Tibial artery (tissue), 4 donors: ENCODE measurements at regions not wholly inside any gene's neighbourhood (a gene's known extent, or its start where the extent isn't known, plus 50 kb on each side); places are given as distances from the start of the nearest gene placed in this dataset.

Source experiments
- DNase-seq, 2 donors: peaks; one replicate each; pipeline ENCODE4 v3.0.0-alpha.2; 2019
- H3K27ac ChIP-seq, 2 donors: fragments of 200-600 bp; sonication (generic) in 1 of 2; 1 replicate in 1 of 2; 2 replicates in 1 of 2; pipeline ENCODE4 v1.5.1; 2018 to 2019; ENCODE audit warnings: mild to moderate bottlenecking in 1 of 2
- H3K27me3 ChIP-seq, 2 donors: fragments of 200-600 bp; sonication (generic) in 1 of 2; one replicate each; pipeline versions ENCODE4 v1.5.1 to v1.6.0; 2016 to 2019
- H3K36me3 ChIP-seq, 3 donors: fragments of 200-600 bp; sonication (generic) in 2 of 3; one replicate each; pipeline ENCODE4 v1.5.1; 2016 to 2019; ENCODE audit warnings: mild to moderate bottlenecking in 2 of 3
- H3K4me1 ChIP-seq, 4 donors: fragments of 200-600 bp; sonication (generic) in 2 of 4; 1 replicate in 3 of 4; 2 replicates in 1 of 4; pipeline ENCODE4 v1.5.1; 2016 to 2019
- H3K4me3 ChIP-seq, 2 donors: fragments of 200-600 bp; sonication (generic) in 1 of 2; 1 replicate in 1 of 2; 2 replicates in 1 of 2; pipeline ENCODE4 v1.5.1; 2018 to 2019; ENCODE audit warnings: mild to moderate bottlenecking in 2 of 2
- H3K9me3 ChIP-seq, 3 donors: fragments of 200-600 bp; sonication (generic) in 1 of 3; one replicate each; pipeline ENCODE4 v1.5.1; 2016 to 2019
- intact Hi-C: fragments of 100-400 bp; cut with DNase I; formaldehyde crosslinking; loops from one replicate; pipeline ENCODE4 v1.15.0; 2023; ENCODE audit warnings: low total_unique reads
- TF ChIP-seq, protein P1 (sequence below), 2 experiments: fragments of 200-600 bp in 1 of 2; fragments of 450-650 bp in 1 of 2; IDR thresholded peaks; one replicate each; pipeline ENCODE4 v1.5.1; 2017 to 2019; ENCODE audit warnings: antibody characterized with exemption in 2 of 2, mild to moderate bottlenecking in 1 of 2, moderate library complexity in 1 of 2

DNA sequence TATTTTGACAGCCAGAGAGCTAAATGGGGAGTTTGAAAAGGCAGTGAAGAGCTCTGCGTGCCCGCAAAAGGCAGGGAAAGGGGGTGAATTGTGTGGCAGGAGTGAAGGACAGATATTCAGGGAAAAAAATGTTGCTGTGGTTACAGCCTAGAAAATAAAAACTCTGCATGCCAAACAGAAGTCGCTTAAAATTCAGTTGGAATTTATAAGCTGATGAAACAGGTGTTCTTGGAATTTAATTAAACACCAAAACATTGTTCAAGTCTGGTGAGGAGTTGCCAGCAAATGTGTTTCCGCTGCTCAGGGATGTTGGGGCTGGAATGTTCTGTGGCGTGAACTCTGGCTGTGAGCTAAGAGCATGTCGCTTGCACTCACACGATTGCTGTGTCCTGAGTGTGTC is 169.3 kb downstream of the ADRA2A start:
- TF ChIP-seq, protein P1, sequence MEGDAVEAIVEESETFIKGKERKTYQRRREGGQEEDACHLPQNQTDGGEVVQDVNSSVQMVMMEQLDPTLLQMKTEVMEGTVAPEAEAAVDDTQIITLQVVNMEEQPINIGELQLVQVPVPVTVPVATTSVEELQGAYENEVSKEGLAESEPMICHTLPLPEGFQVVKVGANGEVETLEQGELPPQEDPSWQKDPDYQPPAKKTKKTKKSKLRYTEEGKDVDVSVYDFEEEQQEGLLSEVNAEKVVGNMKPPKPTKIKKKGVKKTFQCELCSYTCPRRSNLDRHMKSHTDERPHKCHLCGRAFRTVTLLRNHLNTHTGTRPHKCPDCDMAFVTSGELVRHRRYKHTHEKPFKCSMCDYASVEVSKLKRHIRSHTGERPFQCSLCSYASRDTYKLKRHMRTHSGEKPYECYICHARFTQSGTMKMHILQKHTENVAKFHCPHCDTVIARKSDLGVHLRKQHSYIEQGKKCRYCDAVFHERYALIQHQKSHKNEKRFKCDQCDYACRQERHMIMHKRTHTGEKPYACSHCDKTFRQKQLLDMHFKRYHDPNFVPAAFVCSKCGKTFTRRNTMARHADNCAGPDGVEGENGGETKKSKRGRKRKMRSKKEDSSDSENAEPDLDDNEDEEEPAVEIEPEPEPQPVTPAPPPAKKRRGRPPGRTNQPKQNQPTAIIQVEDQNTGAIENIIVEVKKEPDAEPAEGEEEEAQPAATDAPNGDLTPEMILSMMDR (IDR thresholded peaks at IDR 0.05) = no peak
- H3K4me3 ChIP-seq = no peak overlapping the region
- peaks cover 0 to 5% of the 10 kb centered on the region in 2 donors for H3K27me3 ChIP-seq
- DNase-seq = no peak
- H3K9me3 ChIP-seq = no peaks in the 10 kb centered on the region
- intact Hi-C loops = no loop called here
- H3K36me3 ChIP-seq = no peaks in the 10 kb centered on the region
- H3K27ac ChIP-seq = no peak overlapping the region
- no peaks in the 10 kb centered on the region for H3K4me1 ChIP-seq

DNA sequence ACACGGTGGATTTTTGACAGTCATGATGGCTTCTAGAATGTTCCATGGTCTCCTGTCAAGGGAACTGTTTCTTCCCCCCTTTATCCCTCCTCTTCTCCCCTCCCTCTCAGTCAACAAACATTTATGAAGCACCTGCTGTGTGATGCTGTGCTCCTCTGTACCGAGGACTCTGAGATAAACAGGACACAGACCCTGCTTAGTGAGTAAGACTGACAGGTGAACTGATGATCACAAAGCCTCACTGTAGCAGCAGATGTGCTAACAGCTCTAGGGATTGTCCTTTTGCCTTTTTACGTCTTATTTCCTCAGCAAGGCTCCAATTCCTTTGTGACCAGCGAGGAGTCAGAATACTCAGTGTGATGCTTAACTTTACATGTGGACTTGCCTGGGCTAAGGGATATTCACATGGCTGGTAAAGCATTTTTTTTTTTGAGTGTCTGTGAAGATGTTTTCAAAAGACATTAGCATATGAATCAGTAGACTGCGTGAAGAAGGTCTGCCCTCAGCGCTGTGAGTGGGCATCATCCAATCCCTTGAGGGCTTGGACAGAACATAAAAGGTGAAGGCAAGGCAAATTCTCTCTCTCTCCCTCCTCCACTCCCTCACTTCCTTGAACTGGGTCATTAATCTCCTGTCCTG is 170.1 kb downstream of the ADRA2A start:
- DNase-seq = no peak
- TF ChIP-seq, protein P1 (IDR thresholded peaks at IDR 0.05) = no peak
- Histone ChIP-seq H3K36me3 (no peaks in the 10 kb centered on the region), H3K27ac (no peak overlapping the region), H3K27me3 (peaks cover 0 to 5% of the 10 kb centered on the region in 2 donors), H3K9me3 (no peaks in the 10 kb centered on the region), H3K4me3 (no peak overlapping the region), H3K4me1 (no peaks in the 10 kb centered on the region)
- intact Hi-C loops = no loop called here

DNA sequence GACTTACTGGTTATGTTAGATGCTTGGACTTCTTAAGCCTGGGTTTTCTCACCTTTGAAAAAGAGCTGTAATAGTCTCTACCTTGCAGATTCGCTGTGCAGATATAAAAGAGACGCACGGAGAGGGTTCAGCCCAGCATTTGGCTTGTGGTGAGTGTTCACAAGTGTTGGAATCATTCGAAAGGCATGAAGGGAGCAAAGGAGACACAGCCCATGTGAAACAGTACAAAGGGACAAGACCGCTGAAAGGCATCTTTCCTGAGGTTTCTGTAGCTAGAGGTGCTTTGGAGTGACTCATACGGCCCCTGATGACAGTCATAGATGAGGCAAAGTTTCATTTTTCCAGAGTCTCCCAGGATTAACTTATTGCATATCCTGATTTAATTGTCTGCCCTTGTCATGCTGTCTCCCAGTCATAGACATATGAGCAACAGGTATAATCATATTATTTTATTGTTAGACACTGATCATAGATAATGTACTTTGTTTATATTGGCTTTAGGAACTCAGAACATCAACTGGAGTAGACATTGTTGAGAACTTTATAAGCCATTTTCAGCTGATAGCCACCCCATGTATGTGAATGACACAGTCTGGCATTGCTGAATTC is 171.1 kb downstream of the ADRA2A start:
- H3K27me3 ChIP-seq = peaks cover 0 to 5% of the 10 kb centered on the region in 2 donors
- no peak for DNase-seq
- no peaks in the 10 kb centered on the region for H3K9me3 ChIP-seq
- H3K4me3 ChIP-seq = no peak overlapping the region
- no peak overlapping the region for H3K27ac ChIP-seq
- no peaks in the 10 kb centered on the region for H3K36me3 ChIP-seq
- intact Hi-C loops = no loop called here
- TF ChIP-seq, protein P1 (IDR thresholded peaks at IDR 0.05) = no peak
- H3K4me1 ChIP-seq = no peaks in the 10 kb centered on the region

DNA sequence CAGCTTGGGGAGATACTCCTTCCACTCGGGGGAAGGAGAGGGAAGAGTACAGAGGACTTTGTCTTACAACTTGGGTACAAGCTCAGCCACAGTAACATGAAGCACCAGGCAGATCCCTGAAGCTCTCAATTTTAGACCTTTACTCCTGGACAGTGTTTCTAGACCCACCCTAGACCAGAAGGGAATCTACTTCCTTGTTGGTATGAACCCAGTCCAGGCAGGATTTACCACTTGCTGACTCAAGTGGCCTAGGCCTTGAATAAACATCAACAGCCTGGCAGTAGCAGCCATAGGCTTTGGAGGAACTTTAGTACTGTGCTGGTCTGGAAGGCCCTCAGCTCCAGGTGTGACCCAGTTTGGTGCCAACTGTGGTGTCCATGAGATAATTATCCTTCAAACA is 173.1 kb downstream of the ADRA2A start:
- no peaks in the 10 kb centered on the region for H3K36me3 ChIP-seq
- no peaks in the 10 kb centered on the region for H3K9me3 ChIP-seq
- H3K4me1 ChIP-seq = no peaks in the 10 kb centered on the region
- intact Hi-C loops = no loop called here
- TF ChIP-seq, protein P1 (IDR thresholded peaks at IDR 0.05) = no peak
- H3K27ac ChIP-seq = no peak overlapping the region
- H3K4me3 ChIP-seq = no peak overlapping the region
- DNase-seq = no peak
- H3K27me3 ChIP-seq = peaks cover 0 to 5% of the 10 kb centered on the region in 2 donors

DNA sequence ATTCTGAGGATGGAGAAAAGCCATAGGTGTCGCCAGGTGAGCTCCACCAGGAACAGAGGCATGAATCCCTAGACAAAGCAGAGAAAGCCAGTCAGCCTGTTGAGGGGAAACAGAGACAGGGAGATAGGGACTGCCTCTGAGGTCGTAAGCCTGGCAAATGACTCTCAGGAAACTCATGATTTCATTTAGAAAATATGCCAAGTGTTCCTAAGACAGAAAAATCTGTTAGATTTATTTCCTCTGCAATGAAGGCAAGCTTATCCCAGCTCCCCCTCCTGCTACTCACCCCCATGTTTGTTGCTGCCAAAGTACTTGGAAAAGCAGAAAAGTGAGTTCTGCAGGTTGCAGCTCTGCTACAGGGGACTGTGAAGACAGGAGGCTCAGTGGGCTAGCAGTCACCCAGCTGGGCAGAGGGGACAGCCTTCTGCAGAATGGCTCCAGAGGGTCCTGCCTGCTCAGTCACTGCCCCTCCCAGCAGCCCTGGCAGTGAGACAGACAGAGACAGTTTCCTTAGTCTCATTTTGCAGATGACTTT is 184.3 kb downstream of the ADRA2A start:
- TF ChIP-seq, protein P1 (IDR thresholded peaks at IDR 0.05) = no peak
- no peak for DNase-seq
- no peak overlapping the region for H3K27ac ChIP-seq

More for the DNA sequence above, 184.3 kb downstream of the ADRA2A start:
- H3K9me3 ChIP-seq = no peaks in the 10 kb centered on the region
- no peaks in the 10 kb centered on the region for H3K4me1 ChIP-seq
- H3K4me3 ChIP-seq = no peak overlapping the region
- H3K27me3 ChIP-seq = no peaks in the 10 kb centered on the region
- intact Hi-C loops = no loop called here
- no peaks in the 10 kb centered on the region for H3K36me3 ChIP-seq
